Activated T-helper 2 cell treated with anti-CD3 and anti-CD28 coated beads, Interferon-gamma antibody, Interleukin-2, Interleukin-4, amounts not matched to agents 10 μg/mL and 5 μg/mL and 100 μg/mL, durations not matched to agents 14 hours and 24 hours and 36 hours (primary cell): ENCODE measurements at regions not wholly inside any gene's neighbourhood (a gene's known extent, or its start where the extent isn't known, plus 50 kb on each side); places are given as distances from the start of the nearest gene placed in this dataset.

Experiments
- DNase-seq: peaks from one replicate; pipeline ENCODE4 v3.0.0; 2021; ENCODE audit warnings: low spot score
- H3K27ac Mint-ChIP-seq: one replicate; pipeline ENCODE4 v1.8.0; 2021; ENCODE audit warnings: mixed read lengths
- H3K27me3 Mint-ChIP-seq: one replicate; pipeline ENCODE4 v1.8.0; 2021; ENCODE audit warnings: low read depth, mixed read lengths
- H3K36me3 Mint-ChIP-seq: one replicate; pipeline ENCODE4 v1.8.0; 2021; ENCODE audit warnings: low read depth, mixed read lengths
- H3K4me1 Mint-ChIP-seq: one replicate; pipeline ENCODE4 v1.8.0; 2021; ENCODE audit warnings: low read depth, mixed read lengths
- H3K4me3 Mint-ChIP-seq: one replicate; pipeline ENCODE4 v1.8.0; 2021; ENCODE audit warnings: low read depth, mild to moderate bottlenecking, moderate library complexity, mixed read lengths
- H3K9me3 Mint-ChIP-seq: one replicate; pipeline ENCODE4 v1.8.0; 2021; ENCODE audit warnings: mixed read lengths
- intact Hi-C: fragments of 100-400 bp; cut with micrococcal nuclease; formaldehyde crosslinking; loops from one replicate; pipeline ENCODE4 v1.15.1; 2023

GRCh38 chr13:47503475-47503874, 497.6 kb downstream of the SUCLA2 start:
- Mint-ChIP-seq H3K36me3 (no peaks in the 10 kb centered on the region), H3K9me3 (no peaks in the 10 kb centered on the region), H3K27me3 (no peaks in the 10 kb centered on the region), H3K27ac (no peak overlapping the region), H3K4me1 (no peaks in the 10 kb centered on the region), H3K4me3 (no peak overlapping the region)
- DNase-seq: no peak
- intact Hi-C loops: no loop called here

- DNase-seq: no peak
- Mint-ChIP-seq H3K4me3 (no peak overlapping the region), H3K9me3 (no peaks in the 10 kb centered on the region), H3K36me3 (no peaks in the 10 kb centered on the region), H3K27me3 (no peaks in the 10 kb centered on the region), H3K4me1 (no peaks in the 10 kb centered on the region), H3K27ac (no peak overlapping the region)
- intact Hi-C loops: no loop called here
Measured at GRCh38 chr13:47502166-47502565, 498.9 kb downstream of the SUCLA2 start.

GRCh38 chr13:47499358-47500150, 501.5 kb downstream of the SUCLA2 start:
- no peaks in the 10 kb centered on the region for H3K9me3 Mint-ChIP-seq
- no peaks in the 10 kb centered on the region for H3K4me1 Mint-ChIP-seq
- no peak overlapping the region for H3K4me3 Mint-ChIP-seq
- intact Hi-C loops: no loop called here
- no peaks in the 10 kb centered on the region for H3K27me3 Mint-ChIP-seq
- no peak overlapping the region for H3K27ac Mint-ChIP-seq
- no peaks in the 10 kb centered on the region for H3K36me3 Mint-ChIP-seq
- DNase-seq: no peak

- DNase-seq: no peak
- intact Hi-C loops: no loop called here
- Mint-ChIP-seq H3K4me3 (no peak overlapping the region), H3K27ac (no peak overlapping the region), H3K9me3 (no peaks in the 10 kb centered on the region), H3K4me1 (no peaks in the 10 kb centered on the region), H3K36me3 (no peaks in the 10 kb centered on the region), H3K27me3 (no peaks in the 10 kb centered on the region)
Measured at GRCh38 chr13:47484548-47484947, 516.5 kb downstream of the SUCLA2 start.

GRCh38 chr13:47481536-47481935, 519.5 kb downstream of the SUCLA2 start:
- DNase-seq: no peak
- no peaks in the 10 kb centered on the region for H3K36me3 Mint-ChIP-seq
- H3K27ac Mint-ChIP-seq: no peak overlapping the region
- intact Hi-C loops: no loop called here
- no peaks in the 10 kb centered on the region for H3K27me3 Mint-ChIP-seq
- H3K4me3 Mint-ChIP-seq: no peak overlapping the region
- peaks cover 4% of the 10 kb centered on the region for H3K9me3 Mint-ChIP-seq
- no peaks in the 10 kb centered on the region for H3K4me1 Mint-ChIP-seq

GRCh38 chr13:47480951-47481350, 520.1 kb downstream of the SUCLA2 start:
- no peaks in the 10 kb centered on the region for H3K36me3 Mint-ChIP-seq
- H3K4me1 Mint-ChIP-seq: no peaks in the 10 kb centered on the region
- no peaks in the 10 kb centered on the region for H3K27me3 Mint-ChIP-seq
- H3K27ac Mint-ChIP-seq: no peak overlapping the region
- intact Hi-C loops: no loop called here
- DNase-seq: no peak
- H3K9me3 Mint-ChIP-seq: peaks cover 4% of the 10 kb centered on the region
- no peak overlapping the region for H3K4me3 Mint-ChIP-seq

GRCh38 chr13:47480121-47480520, 521.0 kb downstream of the SUCLA2 start:
- Mint-ChIP-seq H3K4me3 (no peak overlapping the region), H3K27ac (no peak overlapping the region), H3K4me1 (no peaks in the 10 kb centered on the region), H3K27me3 (no peaks in the 10 kb centered on the region), H3K36me3 (no peaks in the 10 kb centered on the region), H3K9me3 (peaks cover 4% of the 10 kb centered on the region)
- no peak for DNase-seq
- intact Hi-C loops: no loop called here

GRCh38 chr13:47478985-47479384, 522.1 kb downstream of the SUCLA2 start:
- Mint-ChIP-seq H3K27ac (no peak overlapping the region), H3K4me3 (no peak overlapping the region), H3K27me3 (no peaks in the 10 kb centered on the region), H3K36me3 (no peaks in the 10 kb centered on the region), H3K9me3 (peaks cover 9% of the 10 kb centered on the region), H3K4me1 (no peaks in the 10 kb centered on the region)
- intact Hi-C loops: no loop called here
- no peak for DNase-seq

- Mint-ChIP-seq H3K36me3 (no peaks in the 10 kb centered on the region), H3K27ac (no peak overlapping the region), H3K27me3 (no peaks in the 10 kb centered on the region), H3K4me3 (no peak overlapping the region), H3K9me3 (peaks cover 9% of the 10 kb centered on the region), H3K4me1 (no peaks in the 10 kb centered on the region)
- intact Hi-C loops: no loop called here
- no peak for DNase-seq
Measured at GRCh38 chr13:47475441-47475948, 525.6 kb downstream of the SUCLA2 start.

GRCh38 chr13:47474839-47475238, 526.2 kb downstream of the SUCLA2 start:
- intact Hi-C loops: no loop called here
- H3K27ac Mint-ChIP-seq: no peak overlapping the region
- peaks cover 9% of the 10 kb centered on the region for H3K9me3 Mint-ChIP-seq
- H3K36me3 Mint-ChIP-seq: no peaks in the 10 kb centered on the region
- no peaks in the 10 kb centered on the region for H3K4me1 Mint-ChIP-seq
- no peaks in the 10 kb centered on the region for H3K27me3 Mint-ChIP-seq
- no peak overlapping the region for H3K4me3 Mint-ChIP-seq
- DNase-seq: no peak

GRCh38 chr13:47474326-47474725, 526.7 kb downstream of the SUCLA2 start:
- H3K9me3 Mint-ChIP-seq: peaks cover 9% of the 10 kb centered on the region
- H3K4me3 Mint-ChIP-seq: no peak overlapping the region
- H3K27me3 Mint-ChIP-seq: no peaks in the 10 kb centered on the region
- no peak overlapping the region for H3K27ac Mint-ChIP-seq
- no peaks in the 10 kb centered on the region for H3K36me3 Mint-ChIP-seq
- intact Hi-C loops: no loop called here
- DNase-seq: no peak
- H3K4me1 Mint-ChIP-seq: no peaks in the 10 kb centered on the region

GRCh38 chr13:47472516-47472915, 528.6 kb downstream of the SUCLA2 start:
- intact Hi-C loops: no loop called here
- peaks cover 9% of the 10 kb centered on the region for H3K9me3 Mint-ChIP-seq

GRCh38 chr13:47463726-47464125, 537.3 kb downstream of the SUCLA2 start:
- intact Hi-C loops: no loop called here
- Mint-ChIP-seq H3K4me1 (no peaks in the 10 kb centered on the region), H3K4me3 (no peak overlapping the region)

More at GRCh38 chr13:47472516-47472915, 528.6 kb downstream of the SUCLA2 start:
- Mint-ChIP-seq H3K36me3 (no peaks in the 10 kb centered on the region), H3K27ac (no peak overlapping the region), H3K4me1 (no peaks in the 10 kb centered on the region), H3K27me3 (no peaks in the 10 kb centered on the region), H3K4me3 (no peak overlapping the region)
- DNase-seq: no peak

More at GRCh38 chr13:47463726-47464125, 537.3 kb downstream of the SUCLA2 start:
- no peak for DNase-seq
- no peaks in the 10 kb centered on the region for H3K27me3 Mint-ChIP-seq
- no peak overlapping the region for H3K27ac Mint-ChIP-seq
- H3K36me3 Mint-ChIP-seq: no peaks in the 10 kb centered on the region
- H3K9me3 Mint-ChIP-seq: peaks cover 24% of the 10 kb centered on the region
